Kidney (tissue), 13 donors: ENCODE measurements at regions not wholly inside any gene's neighbourhood (a gene's known extent, or its start where the extent isn't known, plus 50 kb on each side); places are given as distances from the start of the nearest gene placed in this dataset.

ENCODE experiments used
- DNase-seq, 5 donors: peaks; one replicate each; pipeline ENCODE4 v3.0.0-alpha.2; 2013 to 2020
- FAIRE-seq: peaks from 2 replicates; lab custom pipeline; 2012; peaks lifted over from hg19 to GRCh38; lab: Jason Lieb, UNC
- H3K27ac ChIP-seq, 2 donors: one replicate each; pipeline ENCODE4 v1.7.0; 2013; ENCODE audit warnings: low read depth in 2 of 2, low read length in 2 of 2, inconsistent platforms in 1 of 2
- H3K27me3 ChIP-seq: one replicate; pipeline ENCODE4 v1.7.1; 2013; ENCODE audit warnings: low read length, inconsistent platforms; ENCODE audit not compliant: control insufficient read depth, insufficient read depth
- H3K36me3 ChIP-seq, 3 donors: one replicate each; pipeline versions ENCODE4 v1.7.0 to v1.7.1; 2013; ENCODE audit warnings: low read length in 3 of 3, control low read depth in 1 of 3, inconsistent platforms in 1 of 3; ENCODE audit not compliant: insufficient read depth in 3 of 3, control insufficient read depth in 2 of 3
- H3K4me1 ChIP-seq, 3 donors: one replicate each; pipeline versions ENCODE4 v1.7.0 to v1.7.1; 2013; ENCODE audit warnings: low read length in 3 of 3, inconsistent platforms in 1 of 3, low read depth in 1 of 3; ENCODE audit not compliant: control insufficient read depth in 2 of 3, insufficient read depth in 2 of 3
- H3K4me3 ChIP-seq, 3 donors: one replicate each; pipeline versions ENCODE4 v1.7.0 to v1.8.1; 2013; ENCODE audit warnings: low read length in 3 of 3, control low read depth in 1 of 3, inconsistent platforms in 1 of 3
- H3K9ac ChIP-seq, 3 donors: one replicate each; pipeline versions ENCODE4 v1.7.0 to v1.7.1; 2013; ENCODE audit warnings: low read length in 3 of 3, control low read depth in 1 of 3, inconsistent platforms in 1 of 3
- H3K9me3 ChIP-seq, 3 donors: one replicate each; pipeline versions ENCODE4 v1.7.0 to v1.7.1; 2013; ENCODE audit warnings: low read length in 3 of 3, control low read depth in 1 of 3, inconsistent platforms in 1 of 3; ENCODE audit not compliant: control insufficient read depth in 2 of 3, insufficient read depth in 1 of 3
- intact Hi-C: fragments of 100-400 bp; cut with DNase I; formaldehyde crosslinking; loops from one replicate; pipeline ENCODE4 v1.11.1; 2022
- TF ChIP-seq, protein P1 (sequence below): IDR thresholded peaks from 3 replicates; pipeline ENCODE4 v1.5.1; 2012; ENCODE audit warnings: mild to moderate bottlenecking, moderate library complexity, borderline replicate concordance; ENCODE audit not compliant: insufficient read depth; ENCODE audit errors: extremely low read depth
- donor health status: control.
- donor health status: control.
- donor health status: control.
- donor health status: control.
- donor health status: control.
- donor health status: DM: yes; HTN: yes; CAD: no.
- donor health status: Normal renal cell carcinoma (clear cell type).

DNA sequence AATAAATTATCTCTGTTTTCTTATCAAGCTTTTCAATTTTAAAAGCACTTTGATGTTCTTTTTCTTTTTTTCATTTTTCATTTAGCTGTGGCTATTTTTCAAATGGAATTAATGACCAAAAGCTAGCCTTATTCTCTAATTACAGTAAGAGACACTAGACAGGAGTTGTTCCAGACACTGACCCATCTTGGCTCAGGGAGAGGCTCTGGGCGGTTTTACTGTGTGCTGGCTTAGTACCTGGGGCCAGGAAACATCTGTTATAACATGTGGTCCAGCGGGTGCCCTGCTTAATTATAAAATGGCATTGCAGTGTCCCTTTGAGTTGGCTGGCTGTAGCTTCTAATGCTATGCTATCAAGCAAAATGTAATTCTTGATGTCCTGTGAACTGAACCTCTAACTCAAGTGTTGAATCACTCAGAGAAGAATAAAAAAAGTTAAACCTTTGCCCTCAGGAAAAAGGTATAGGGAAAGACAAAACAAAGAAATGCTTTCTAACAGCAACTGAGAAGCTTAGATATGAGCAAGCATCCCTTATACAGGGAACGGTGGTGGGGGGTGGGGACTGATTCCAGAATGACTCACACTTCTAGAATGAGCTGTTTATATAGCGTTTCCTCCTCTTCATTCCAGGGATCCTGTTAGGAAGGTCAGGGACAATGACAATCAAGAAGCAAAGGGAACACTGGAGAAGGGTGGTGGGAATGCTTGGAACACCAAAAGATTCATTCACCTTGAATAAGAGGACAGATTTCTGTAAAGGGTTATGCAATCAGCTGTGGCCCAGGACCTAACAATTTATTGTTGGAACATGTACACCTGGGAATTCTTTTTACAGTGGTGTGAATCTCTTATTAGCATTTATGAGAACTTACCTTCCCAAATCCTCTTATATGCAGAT, 58.7 kb upstream of the NFIB start:
- Histone ChIP-seq H3K4me1 (peaks cover 0 to 2% (median 0%) of the 10 kb centered on the region in 3 donors), H3K9me3 (no peaks in the 10 kb centered on the region), H3K27ac (no peak overlapping the region), H3K27me3 (no peaks in the 10 kb centered on the region), H3K9ac (no peak overlapping the region), H3K36me3 (no peaks in the 10 kb centered on the region), H3K4me3 (no peak overlapping the region)
- DNase-seq, result peak in 4 of 5 donors; percentile 48 to 85 (median 57)
- no peak for FAIRE-seq
- intact Hi-C loops, result no loop called here
- TF ChIP-seq, protein P1, sequence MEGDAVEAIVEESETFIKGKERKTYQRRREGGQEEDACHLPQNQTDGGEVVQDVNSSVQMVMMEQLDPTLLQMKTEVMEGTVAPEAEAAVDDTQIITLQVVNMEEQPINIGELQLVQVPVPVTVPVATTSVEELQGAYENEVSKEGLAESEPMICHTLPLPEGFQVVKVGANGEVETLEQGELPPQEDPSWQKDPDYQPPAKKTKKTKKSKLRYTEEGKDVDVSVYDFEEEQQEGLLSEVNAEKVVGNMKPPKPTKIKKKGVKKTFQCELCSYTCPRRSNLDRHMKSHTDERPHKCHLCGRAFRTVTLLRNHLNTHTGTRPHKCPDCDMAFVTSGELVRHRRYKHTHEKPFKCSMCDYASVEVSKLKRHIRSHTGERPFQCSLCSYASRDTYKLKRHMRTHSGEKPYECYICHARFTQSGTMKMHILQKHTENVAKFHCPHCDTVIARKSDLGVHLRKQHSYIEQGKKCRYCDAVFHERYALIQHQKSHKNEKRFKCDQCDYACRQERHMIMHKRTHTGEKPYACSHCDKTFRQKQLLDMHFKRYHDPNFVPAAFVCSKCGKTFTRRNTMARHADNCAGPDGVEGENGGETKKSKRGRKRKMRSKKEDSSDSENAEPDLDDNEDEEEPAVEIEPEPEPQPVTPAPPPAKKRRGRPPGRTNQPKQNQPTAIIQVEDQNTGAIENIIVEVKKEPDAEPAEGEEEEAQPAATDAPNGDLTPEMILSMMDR, result no peak

DNA sequence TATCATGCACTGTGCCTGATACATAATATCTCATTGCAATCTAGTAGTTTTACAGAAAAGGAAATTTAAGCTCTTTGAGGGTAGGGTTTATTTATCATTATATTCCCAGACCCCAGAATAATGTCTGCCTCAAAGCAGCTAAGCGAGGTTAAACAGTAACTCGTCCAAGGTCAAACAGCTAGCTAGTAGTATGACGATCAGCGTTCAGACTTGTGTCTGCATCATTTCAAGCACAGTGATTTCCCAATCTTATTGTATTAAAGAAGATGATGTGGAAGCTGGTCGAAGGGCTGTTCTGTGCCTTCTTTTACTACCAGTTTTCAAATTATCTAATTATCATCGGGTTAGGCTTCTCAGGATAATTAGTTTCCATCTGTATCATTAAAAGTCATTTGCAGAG, 55.1 kb upstream of the NFIB start:
- TF ChIP-seq, protein P1, result no peak

DNA sequence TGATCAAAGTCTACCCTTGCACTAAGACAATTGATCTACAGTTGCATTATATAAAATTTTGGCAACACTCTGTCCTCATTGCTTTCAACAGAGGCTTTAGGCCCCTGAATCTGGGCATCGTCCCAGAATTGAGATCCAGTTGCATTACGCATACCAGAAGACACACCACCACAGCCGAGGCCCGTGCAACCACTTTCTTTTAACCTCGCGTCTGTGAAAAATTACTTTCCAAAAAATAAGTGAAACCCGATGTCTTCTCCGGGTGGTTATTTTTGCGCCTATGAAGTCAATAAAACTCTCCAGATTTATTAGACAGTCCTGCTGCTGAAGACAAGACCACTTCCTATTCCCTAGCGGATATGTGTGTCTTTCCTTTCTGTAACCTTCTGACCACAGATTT, 52.1 kb upstream of the NFIB start:
- TF ChIP-seq, protein P1, result no peak
- Histone ChIP-seq H3K27ac (no peak overlapping the region), H3K4me1 (no peaks in the 10 kb centered on the region), H3K36me3 (no peaks in the 10 kb centered on the region), H3K9me3 (no peaks in the 10 kb centered on the region), H3K9ac (no peak overlapping the region), H3K4me3 (no peak overlapping the region), H3K27me3 (no peaks in the 10 kb centered on the region)
- DNase-seq (peak in 3 of 5 donors; percentile 31 to 69 (median 63)), FAIRE-seq (no peak)
- intact Hi-C loops, result no loop called here

More for the DNA sequence above, 55.1 kb upstream of the NFIB start:
- Histone ChIP-seq H3K36me3 (no peaks in the 10 kb centered on the region), H3K9me3 (no peaks in the 10 kb centered on the region), H3K9ac (no peak overlapping the region), H3K4me3 (no peak overlapping the region), H3K27me3 (no peaks in the 10 kb centered on the region), H3K27ac (no peak overlapping the region), H3K4me1 (peaks cover 0 to 2% (median 0%) of the 10 kb centered on the region in 3 donors)
- no peak for DNase-seq
- FAIRE-seq, result no peak
- intact Hi-C loops, result no loop called here
